ENCODE measurements at regions not wholly inside any gene's neighbourhood (a gene's known extent, or its start where the extent isn't known, plus 50 kb on each side); places are given as distances from the start of the nearest gene placed in this dataset.

DNA sequence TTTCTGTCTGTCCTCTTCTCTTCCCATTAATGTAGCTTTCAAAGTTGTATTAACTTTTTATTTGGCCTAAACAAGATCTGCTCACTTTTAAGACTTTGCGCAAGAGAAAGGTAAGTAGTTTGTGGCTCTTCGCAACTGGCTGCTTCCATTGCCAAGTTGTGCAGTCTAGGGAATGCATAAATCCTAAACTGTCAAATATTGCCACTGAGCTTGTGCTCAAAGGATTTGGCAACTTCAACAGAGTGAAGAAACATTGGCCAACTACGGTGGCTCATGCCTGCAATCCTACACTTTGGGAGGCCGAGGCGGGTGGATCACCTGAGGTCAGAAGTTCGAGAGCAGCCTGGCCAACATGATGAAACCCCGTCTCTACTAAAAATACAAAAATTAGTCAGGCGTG, 826.4 kb downstream of the EPHA4 start:
- Histone ChIP-seq H3K27ac (no peak overlapping the region), H3K9me3 (no peaks in the 10 kb centered on the region), H3K4me1 (no peaks in the 10 kb centered on the region), H3K36me3 (no peaks in the 10 kb centered on the region), H3K4me3 (no peak overlapping the region), H3K27me3 (no peaks in the 10 kb centered on the region)
- in situ Hi-C loops (cut with MboI; ENCODE audit: low pct_ligation_motif_present in 1 of 4, low pct_unique_long_range_greater_than_20kb in 1 of 4, low sequenced_read_pairs in 3 of 4) (no loop called here), intact Hi-C loops (cut with DNase I; ENCODE audit: low total_unique reads) (no loop called here)
- no peak for DNase-seq
- 88 to 100% methylated on average over 1 to 8 of the region's 8 CpGs for WGBS, 2 donors (ENCODE audit: low coverage in 1 of 2)
- TF ChIP-seq POLR2A (IDR thresholded peaks at IDR 0.05): no peak
- TF ChIP-seq CTCF (IDR thresholded peaks at IDR 0.05): no peak
- TF ChIP-seq EP300 (IDR thresholded peaks at IDR 0.05; ENCODE audit: low read depth): no peak
- no peak for TF ChIP-seq POLR2AphosphoS5 (IDR thresholded peaks at IDR 0.05)

DNA sequence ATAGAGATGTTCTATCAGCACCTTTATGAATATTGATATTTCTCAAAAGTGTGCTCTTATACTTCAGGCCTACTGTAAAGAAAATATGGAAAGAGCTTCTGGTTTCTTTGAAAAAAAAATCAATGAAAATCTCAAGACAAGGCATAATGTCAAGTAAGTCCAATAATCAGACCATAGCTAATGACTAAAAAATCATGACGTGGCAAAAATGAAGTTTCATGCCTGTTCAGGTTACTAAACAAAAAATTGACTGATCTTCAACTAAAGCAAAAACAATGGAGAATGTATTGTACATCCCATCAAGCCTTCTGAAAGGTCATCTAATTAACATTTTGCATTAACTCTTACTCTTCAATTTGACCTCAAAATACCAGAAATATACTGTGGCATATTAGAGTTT, 824.4 kb downstream of the EPHA4 start:
- no peaks in the 10 kb centered on the region for H3K9me3 ChIP-seq
- intact Hi-C loops (cut with DNase I; ENCODE audit: low total_unique reads): no loop called here
- no peaks in the 10 kb centered on the region for H3K4me1 ChIP-seq
- no peak for DNase-seq
- H3K36me3 ChIP-seq: no peaks in the 10 kb centered on the region
- H3K27me3 ChIP-seq: no peaks in the 10 kb centered on the region
- TF ChIP-seq EP300 (IDR thresholded peaks at IDR 0.05; ENCODE audit: low read depth) (no peak), CTCF (IDR thresholded peaks at IDR 0.05) (no peak), POLR2A (IDR thresholded peaks at IDR 0.05) (no peak), POLR2AphosphoS5 (IDR thresholded peaks at IDR 0.05) (no peak)
- H3K4me3 ChIP-seq: no peak overlapping the region
- 80 to 83% methylated on average over 1 of the region's 1 CpG for WGBS, 2 donors (ENCODE audit: low coverage in 1 of 2)
- H3K27ac ChIP-seq: no peak overlapping the region
- in situ Hi-C loops (cut with MboI; ENCODE audit: low pct_ligation_motif_present in 1 of 4, low pct_unique_long_range_greater_than_20kb in 1 of 4, low sequenced_read_pairs in 3 of 4): no loop called here

DNA sequence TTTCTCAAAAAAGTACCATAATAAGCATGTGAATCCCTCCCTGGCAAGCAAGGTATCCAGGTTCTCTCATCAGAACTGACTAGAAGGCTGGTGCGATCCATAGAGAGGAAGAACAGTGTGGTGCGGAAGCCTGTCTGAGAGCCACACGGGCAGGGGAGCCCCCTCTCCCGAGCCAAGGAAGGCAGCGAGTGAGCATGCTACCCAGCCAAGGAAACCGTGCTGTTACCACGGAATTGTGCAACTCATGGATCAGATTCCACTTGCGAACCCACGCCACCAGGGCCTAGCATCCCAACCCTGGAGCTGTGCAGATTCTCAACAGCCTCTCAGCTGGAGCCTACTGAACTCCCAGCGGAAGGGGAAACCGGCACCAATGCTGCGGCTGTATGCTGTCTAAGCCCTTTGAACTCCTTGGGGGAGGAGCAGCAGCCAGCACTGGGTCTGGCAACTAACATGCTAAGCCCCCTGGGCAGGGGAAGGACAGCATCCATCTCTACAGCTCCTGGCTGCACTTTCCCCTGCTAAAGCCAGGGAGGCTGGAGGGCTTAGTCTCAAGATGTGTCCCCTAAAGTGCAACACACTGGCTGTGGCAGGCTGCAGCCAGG, 823.1 kb downstream of the EPHA4 start:
- 85% methylated on average over 12 of the region's 12 CpGs; no CpG with 5 or more reads in 1 of the 2 donors for WGBS, 2 donors (ENCODE audit: low coverage in 1 of 2)
- Histone ChIP-seq H3K4me1 (no peaks in the 10 kb centered on the region), H3K27ac (no peak overlapping the region), H3K27me3 (no peaks in the 10 kb centered on the region), H3K9me3 (no peaks in the 10 kb centered on the region), H3K36me3 (no peaks in the 10 kb centered on the region), H3K4me3 (no peak overlapping the region)
- no peak for DNase-seq
- in situ Hi-C loops (cut with MboI; ENCODE audit: low pct_ligation_motif_present in 1 of 4, low pct_unique_long_range_greater_than_20kb in 1 of 4, low sequenced_read_pairs in 3 of 4) (no loop called here), intact Hi-C loops (cut with DNase I; ENCODE audit: low total_unique reads) (no loop called here)
- TF ChIP-seq CTCF (IDR thresholded peaks at IDR 0.05) (no peak), POLR2AphosphoS5 (IDR thresholded peaks at IDR 0.05) (no peak), POLR2A (IDR thresholded peaks at IDR 0.05) (no peak), EP300 (IDR thresholded peaks at IDR 0.05; ENCODE audit: low read depth) (no peak)

DNA sequence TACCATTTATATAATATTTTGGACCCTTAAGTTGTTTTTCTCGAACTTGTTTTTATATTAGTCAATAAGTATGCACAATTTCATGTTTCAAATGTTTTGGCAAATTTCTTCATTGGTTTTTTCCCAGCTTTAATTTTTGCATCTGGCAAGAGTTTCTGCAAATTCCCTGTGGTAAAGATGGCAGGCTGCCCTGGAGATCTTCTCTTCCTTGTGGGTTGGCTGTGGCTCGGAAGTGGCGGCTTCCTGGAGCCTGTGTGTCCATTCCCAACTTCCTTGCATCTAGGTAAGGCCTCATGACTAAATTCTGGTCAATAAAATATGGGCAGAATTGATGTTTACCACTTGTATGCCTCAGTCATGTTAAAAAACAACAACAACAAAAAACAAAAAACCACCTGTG, 818.6 kb downstream of the EPHA4 start:
- in situ Hi-C loops (cut with MboI; ENCODE audit: low pct_ligation_motif_present in 1 of 4, low pct_unique_long_range_greater_than_20kb in 1 of 4, low sequenced_read_pairs in 3 of 4) (no loop called here), intact Hi-C loops (cut with DNase I; ENCODE audit: low total_unique reads) (no loop called here)
- Histone ChIP-seq H3K36me3 (no peaks in the 10 kb centered on the region), H3K27me3 (no peaks in the 10 kb centered on the region), H3K4me3 (no peak overlapping the region), H3K4me1 (no peaks in the 10 kb centered on the region), H3K9me3 (no peaks in the 10 kb centered on the region), H3K27ac (no peak overlapping the region)
- no peak for DNase-seq
- WGBS, 2 donors (ENCODE audit: low coverage in 1 of 2): 75 to 87% methylated on average over 3 of the region's 3 CpGs
- TF ChIP-seq EP300 (IDR thresholded peaks at IDR 0.05; ENCODE audit: low read depth) (no peak), POLR2AphosphoS5 (IDR thresholded peaks at IDR 0.05) (no peak), POLR2A (IDR thresholded peaks at IDR 0.05) (no peak), CTCF (IDR thresholded peaks at IDR 0.05) (no peak)

Measured in transverse colon (tissue), 4 donors.